CD4-positive, CD25-positive, alpha-beta regulatory T cell (primary cell): ENCODE measurements at regions not wholly inside any gene's neighbourhood (a gene's known extent, or its start where the extent isn't known, plus 50 kb on each side); places are given as distances from the start of the nearest gene placed in this dataset.

Experiments
- ATAC-seq, 2 donors: fragments of 150-1000 bp; cut with Tn5 transposase; one replicate each; pipeline ENCODE4 v1.10.0; 2021; ENCODE audit warnings: low read depth in 2 of 2, moderate number of reproducible peaks in 2 of 2, moderate library complexity in 1 of 2
- DNase-seq, 3 donors: peaks; one replicate each; pipeline versions ENCODE4 v3.0.0 to v3.0.0-alpha.2; 2012 to 2022; ENCODE audit warnings: mixed read lengths in 1 of 3
- H3K27ac ChIP-seq: one replicate; pipeline ENCODE4 v1.7.0; 2013; ENCODE audit warnings: mild to moderate bottlenecking, low read length; ENCODE audit not compliant: insufficient read depth, poor library complexity, severe bottlenecking
- H3K27me3 ChIP-seq: one replicate; pipeline ENCODE4 v1.7.0; 2013; ENCODE audit warnings: low read length; ENCODE audit not compliant: control insufficient read depth, insufficient read depth
- H3K36me3 ChIP-seq: one replicate; pipeline ENCODE4 v1.7.0; 2013; ENCODE audit warnings: mild to moderate bottlenecking, low read length, moderate library complexity; ENCODE audit not compliant: control insufficient read depth, insufficient read depth
- H3K4me1 ChIP-seq: 2 replicates; pipeline ENCODE4 v1.7.0; 2013; ENCODE audit warnings: mild to moderate bottlenecking, low read length; ENCODE audit not compliant: insufficient read depth, control insufficient read depth, poor library complexity, severe bottlenecking
- H3K4me3 ChIP-seq: one replicate; pipeline ENCODE4 v1.7.0; 2013; ENCODE audit warnings: low read depth, mild to moderate bottlenecking, low read length, moderate library complexity
- H3K9me3 ChIP-seq, 2 experiments: 1 replicate in 1 of 2; 2 replicates in 1 of 2; pipeline ENCODE4 v1.7.0; 2013; ENCODE audit warnings: low read length in 2 of 2, mild to moderate bottlenecking in 1 of 2, moderate library complexity in 1 of 2; ENCODE audit not compliant: control insufficient read depth in 2 of 2
- H3K27ac Mint-ChIP-seq, 3 donors: one replicate each; pipeline ENCODE4 v1.8.0; 2020 to 2022; ENCODE audit warnings: mild to moderate bottlenecking in 3 of 3, mixed read lengths in 3 of 3, moderate library complexity in 2 of 3
- H3K27me3 Mint-ChIP-seq: one replicate; pipeline ENCODE4 v1.8.0; 2022; ENCODE audit warnings: mild to moderate bottlenecking, mixed read lengths
- H3K36me3 Mint-ChIP-seq: one replicate; pipeline ENCODE4 v1.8.0; 2020; ENCODE audit warnings: mixed read lengths
- H3K4me1 Mint-ChIP-seq, 4 donors: one replicate each; pipeline ENCODE4 v1.8.0; 2020 to 2022; ENCODE audit warnings: mixed read lengths in 4 of 4, mild to moderate bottlenecking in 1 of 4
- H3K4me3 Mint-ChIP-seq, 4 donors: one replicate each; pipeline ENCODE4 v1.8.0; 2020 to 2022; ENCODE audit warnings: mild to moderate bottlenecking in 4 of 4, mixed read lengths in 4 of 4, moderate library complexity in 3 of 4
- H3K9me3 Mint-ChIP-seq, 7 donors: one replicate each; pipeline ENCODE4 v1.8.0; 2020 to 2022; ENCODE audit warnings: mixed read lengths in 7 of 7, mild to moderate bottlenecking in 3 of 7, moderate library complexity in 2 of 7

GRCh38 chr17:36683387-36683786 is 82.0 kb downstream of the MRM1 start:
- Mint-ChIP-seq H3K27ac (no peak overlapping the region), H3K4me1 (no peaks in the 10 kb centered on the region), H3K27me3 (peaks cover 5% of the 10 kb centered on the region), H3K36me3 (peaks cover 4% of the 10 kb centered on the region), H3K9me3 (no peaks in the 10 kb centered on the region), H3K4me3 (no peak overlapping the region)
- H3K36me3 ChIP-seq = no peaks in the 10 kb centered on the region
- ATAC-seq (no peak), DNase-seq (no peak)
- no peaks in the 10 kb centered on the region for H3K4me1 ChIP-seq
- H3K9me3 ChIP-seq = no peaks in the 10 kb centered on the region
- no peak overlapping the region for H3K4me3 ChIP-seq
- no peaks in the 10 kb centered on the region for H3K27me3 ChIP-seq
- no peak overlapping the region for H3K27ac ChIP-seq

DNA sequence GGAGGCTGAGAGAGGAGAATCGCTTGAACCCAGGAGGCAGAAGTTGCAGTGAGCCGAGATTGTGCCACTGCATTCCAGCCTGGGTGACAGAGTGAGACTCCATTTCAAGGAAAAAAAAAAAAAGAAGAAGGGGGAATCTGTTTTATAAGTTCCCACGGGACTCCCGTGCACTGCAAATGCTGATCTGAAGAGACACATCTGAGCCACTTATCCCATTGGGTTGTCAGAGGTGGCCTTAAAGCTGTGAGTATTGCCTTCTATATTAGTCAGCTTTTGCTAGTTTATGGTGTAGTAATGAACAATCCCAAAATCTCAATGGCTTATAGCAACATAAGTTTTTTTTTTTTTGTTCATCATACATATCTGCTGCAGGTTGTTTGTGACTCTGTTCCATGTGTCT is 82.8 kb downstream of the MRM1 start:
- Mint-ChIP-seq H3K36me3 (peaks cover 4% of the 10 kb centered on the region), H3K4me1 (no peaks in the 10 kb centered on the region), H3K4me3 (no peak overlapping the region), H3K27me3 (peaks cover 9% of the 10 kb centered on the region), H3K27ac (no peak overlapping the region), H3K9me3 (no peaks in the 10 kb centered on the region)
- no peaks in the 10 kb centered on the region for H3K9me3 ChIP-seq
- no peaks in the 10 kb centered on the region for H3K36me3 ChIP-seq
- H3K4me3 ChIP-seq = no peak overlapping the region
- H3K27me3 ChIP-seq = no peaks in the 10 kb centered on the region
- ATAC-seq = no peak
- no peak for DNase-seq
- no peaks in the 10 kb centered on the region for H3K4me1 ChIP-seq
- no peak overlapping the region for H3K27ac ChIP-seq

DNA sequence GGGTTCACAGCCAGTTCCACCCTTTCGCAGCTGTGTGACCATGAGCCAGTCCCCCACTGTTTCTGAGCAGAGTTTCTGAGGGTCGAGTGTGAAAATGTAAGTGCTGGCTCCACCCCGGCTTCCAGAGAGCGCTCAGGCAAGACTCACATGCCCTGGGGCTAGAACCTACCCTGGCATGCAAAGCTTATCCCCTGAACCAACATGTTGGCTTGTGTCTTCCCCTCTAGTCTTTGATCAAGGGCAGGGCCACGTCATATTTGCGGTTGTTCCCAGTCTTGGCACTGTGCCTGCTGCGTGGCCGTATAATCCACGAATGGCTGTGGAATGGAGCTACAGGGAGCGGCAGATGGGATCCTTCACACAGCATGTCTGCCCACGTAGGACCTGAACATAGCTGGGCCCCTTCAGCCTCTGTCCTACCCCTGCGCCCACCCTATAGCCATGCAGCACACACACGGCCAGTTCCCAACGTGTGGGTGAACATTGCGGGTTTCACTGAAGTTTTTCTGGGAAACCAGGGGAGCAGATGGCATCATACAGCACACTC is 84.8 kb downstream of the MRM1 start:
- H3K36me3 Mint-ChIP-seq = peaks cover 4% of the 10 kb centered on the region
- H3K27ac Mint-ChIP-seq = peak overlapping the region in 1 of 3 donors; percentile 26
- no peaks in the 10 kb centered on the region for H3K36me3 ChIP-seq
- no peak for ATAC-seq
- H3K27ac ChIP-seq = no peak overlapping the region
- no peaks in the 10 kb centered on the region for H3K4me1 Mint-ChIP-seq
- no peaks in the 10 kb centered on the region for H3K4me1 ChIP-seq
- DNase-seq = no peak
- no peaks in the 10 kb centered on the region for H3K9me3 Mint-ChIP-seq
- H3K27me3 Mint-ChIP-seq = peaks cover 15% of the 10 kb centered on the region
- no peak overlapping the region for H3K4me3 ChIP-seq
- H3K27me3 ChIP-seq = no peaks in the 10 kb centered on the region
- H3K9me3 ChIP-seq = no peaks in the 10 kb centered on the region
- no peak overlapping the region for H3K4me3 Mint-ChIP-seq

GRCh38 chr17:36687736-36688135 is 86.4 kb downstream of the MRM1 start:
- Histone ChIP-seq H3K27ac (no peak overlapping the region), H3K36me3 (no peaks in the 10 kb centered on the region), H3K4me3 (no peak overlapping the region), H3K9me3 (no peaks in the 10 kb centered on the region), H3K27me3 (no peaks in the 10 kb centered on the region), H3K4me1 (no peaks in the 10 kb centered on the region)
- Mint-ChIP-seq H3K27me3 (peaks cover 15% of the 10 kb centered on the region), H3K9me3 (no peaks in the 10 kb centered on the region), H3K4me3 (no peak overlapping the region), H3K4me1 (no peaks in the 10 kb centered on the region), H3K36me3 (peaks cover 4% of the 10 kb centered on the region), H3K27ac (no peak overlapping the region)
- DNase-seq (no peak), ATAC-seq (no peak)

- H3K4me1 Mint-ChIP-seq = no peaks in the 10 kb centered on the region
- H3K9me3 Mint-ChIP-seq = no peaks in the 10 kb centered on the region
- H3K27me3 Mint-ChIP-seq = peaks cover 20% of the 10 kb centered on the region
- no peaks in the 10 kb centered on the region for H3K4me1 ChIP-seq
- H3K27ac Mint-ChIP-seq = no peak overlapping the region
- H3K36me3 Mint-ChIP-seq = peaks cover 4% of the 10 kb centered on the region
- H3K9me3 ChIP-seq = no peaks in the 10 kb centered on the region
- no peak overlapping the region for H3K27ac ChIP-seq
- no peak overlapping the region for H3K4me3 Mint-ChIP-seq
- DNase-seq = no peak
- H3K4me3 ChIP-seq = no peak overlapping the region
- no peaks in the 10 kb centered on the region for H3K27me3 ChIP-seq
- no peaks in the 10 kb centered on the region for H3K36me3 ChIP-seq
- ATAC-seq = no peak
These were observed 87.8 kb downstream of the MRM1 start for GRCh38 chr17:36689089-36689667.

DNA sequence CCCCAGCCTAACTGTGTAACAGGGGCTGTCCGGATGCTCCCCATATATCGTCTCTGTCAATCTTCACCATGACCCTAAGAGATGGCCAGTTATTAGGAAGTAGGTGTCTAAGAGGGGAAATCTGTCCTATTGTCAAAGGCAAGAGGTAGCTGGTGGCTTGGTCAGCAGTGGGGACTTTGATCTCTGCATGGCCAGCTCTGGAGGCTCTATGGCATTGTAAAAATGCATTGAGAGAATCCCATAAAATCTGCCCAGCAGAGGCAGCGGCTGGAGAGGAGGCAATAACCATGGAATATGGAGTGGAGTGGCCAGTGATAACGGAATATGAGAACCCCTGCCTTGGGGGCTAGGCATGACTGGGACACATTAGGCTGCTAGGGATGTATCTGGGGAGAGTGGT is 88.8 kb downstream of the MRM1 start:
- Mint-ChIP-seq H3K4me3 (no peak overlapping the region), H3K9me3 (no peaks in the 10 kb centered on the region), H3K27ac (no peak overlapping the region), H3K27me3 (peaks cover 20% of the 10 kb centered on the region), H3K4me1 (no peaks in the 10 kb centered on the region), H3K36me3 (no peaks in the 10 kb centered on the region)
- Histone ChIP-seq H3K27me3 (no peaks in the 10 kb centered on the region), H3K4me1 (no peaks in the 10 kb centered on the region), H3K4me3 (no peak overlapping the region), H3K9me3 (no peaks in the 10 kb centered on the region), H3K27ac (no peak overlapping the region), H3K36me3 (no peaks in the 10 kb centered on the region)
- ATAC-seq (no peak), DNase-seq (no peak)

DNA sequence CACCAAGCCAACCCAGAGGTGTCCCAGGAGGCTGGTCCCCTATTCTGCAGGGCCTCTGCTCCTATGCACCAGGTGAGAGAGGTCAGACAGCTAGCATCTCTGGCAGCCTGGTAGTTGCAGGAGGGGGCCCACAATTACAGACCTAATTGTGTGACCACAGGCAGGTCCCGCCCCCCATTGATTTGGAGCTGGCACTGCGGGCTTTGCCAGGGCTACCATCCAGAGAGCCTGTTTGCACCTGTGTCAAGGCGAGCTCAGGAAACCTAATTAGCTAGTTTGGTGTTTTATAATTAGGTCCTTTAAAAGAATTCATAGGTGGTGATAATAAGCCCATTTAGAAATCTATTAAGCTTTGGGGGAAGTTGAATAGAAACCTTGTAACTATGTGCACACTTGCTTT is 90.2 kb downstream of the MRM1 start:
- H3K4me3 Mint-ChIP-seq = no peak overlapping the region
- Histone ChIP-seq H3K9me3 (no peaks in the 10 kb centered on the region), H3K36me3 (no peaks in the 10 kb centered on the region), H3K27me3 (no peaks in the 10 kb centered on the region), H3K27ac (no peak overlapping the region), H3K4me1 (no peaks in the 10 kb centered on the region), H3K4me3 (no peak overlapping the region)
- peaks cover 0 to under 1% (median 0%) of the 10 kb centered on the region in 7 donors for H3K9me3 Mint-ChIP-seq
- no peaks in the 10 kb centered on the region for H3K4me1 Mint-ChIP-seq
- H3K36me3 Mint-ChIP-seq = no peaks in the 10 kb centered on the region
- ATAC-seq (no peak), DNase-seq (no peak)
- peaks cover 23% of the 10 kb centered on the region for H3K27me3 Mint-ChIP-seq
- H3K27ac Mint-ChIP-seq = no peak overlapping the region

GRCh38 chr17:36695082-36695481 is 93.7 kb downstream of the MRM1 start:
- DNase-seq (no peak), ATAC-seq (no peak)
- Histone ChIP-seq H3K36me3 (no peaks in the 10 kb centered on the region), H3K4me1 (no peaks in the 10 kb centered on the region), H3K27me3 (peaks cover 4% of the 10 kb centered on the region), H3K4me3 (no peak overlapping the region), H3K27ac (no peak overlapping the region), H3K9me3 (no peaks in the 10 kb centered on the region)
- H3K36me3 Mint-ChIP-seq = no peaks in the 10 kb centered on the region
- H3K27me3 Mint-ChIP-seq = peaks cover 32% of the 10 kb centered on the region
- H3K27ac Mint-ChIP-seq = no peak overlapping the region
- H3K4me1 Mint-ChIP-seq = no peaks in the 10 kb centered on the region
- no peak overlapping the region for H3K4me3 Mint-ChIP-seq
- peaks cover 0 to 4% (median 0%) of the 10 kb centered on the region in 7 donors for H3K9me3 Mint-ChIP-seq
